GM10266 (cell line): ENCODE measurements at regions not wholly inside any gene's neighbourhood (a gene's known extent, or its start where the extent isn't known, plus 50 kb on each side); places are given as distances from the start of the nearest gene placed in this dataset.

Source experiments
- DNase-seq: peaks from one replicate; pipeline ENCODE4 v3.0.0; 2012; ENCODE audit errors: extremely low spot score
- TF ChIP-seq, protein P1 (sequence below): IDR thresholded peaks from 2 replicates; pipeline ENCODE4 v1.5.1; 2012; ENCODE audit warnings: mild to moderate bottlenecking, low read depth; ENCODE audit not compliant: control insufficient read depth, insufficient read depth; ENCODE audit errors: missing control alignments

DNA sequence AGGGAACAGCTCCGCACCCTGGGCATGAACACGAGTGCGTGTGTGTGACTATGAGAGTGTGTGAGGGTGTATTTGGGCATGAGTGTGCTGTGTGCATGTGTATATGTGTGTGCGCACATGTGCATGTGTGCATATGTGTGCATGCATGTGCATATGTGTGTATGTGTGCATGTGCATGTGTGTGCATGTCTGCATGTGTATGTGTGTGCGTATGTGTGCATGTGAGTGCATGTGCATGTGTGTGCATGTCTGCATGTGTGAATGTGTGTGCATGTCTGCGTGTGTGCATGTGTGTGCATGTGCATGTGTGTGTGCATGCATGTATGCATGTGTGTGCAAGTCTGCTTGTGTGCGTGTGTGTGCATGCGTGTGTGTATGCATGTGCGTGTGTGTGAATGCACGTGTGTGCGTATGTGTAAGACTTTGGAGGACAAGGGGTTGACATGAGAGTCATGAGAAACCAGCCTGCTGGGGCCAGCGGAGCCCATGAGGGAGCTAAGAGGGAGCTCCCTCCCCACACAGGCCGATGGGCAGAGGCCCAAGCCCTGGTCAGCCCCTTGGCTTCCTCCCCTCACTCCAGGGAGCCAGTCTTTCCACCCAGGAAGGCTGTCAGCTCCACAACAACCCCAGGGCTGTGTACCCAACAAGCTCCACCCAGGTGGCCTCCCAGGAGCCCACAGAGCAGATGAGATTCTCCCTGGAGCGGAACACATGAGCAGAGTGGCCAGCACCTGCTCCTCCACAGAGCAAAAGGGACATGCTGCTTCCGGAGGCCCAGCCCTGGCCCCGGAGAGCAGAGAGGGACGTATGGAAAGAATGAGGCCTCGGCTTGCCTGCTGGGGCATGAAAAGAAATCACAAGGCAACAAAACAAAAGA lies 142.5 kb upstream of the PPP2R2D start:
- TF ChIP-seq, protein P1, sequence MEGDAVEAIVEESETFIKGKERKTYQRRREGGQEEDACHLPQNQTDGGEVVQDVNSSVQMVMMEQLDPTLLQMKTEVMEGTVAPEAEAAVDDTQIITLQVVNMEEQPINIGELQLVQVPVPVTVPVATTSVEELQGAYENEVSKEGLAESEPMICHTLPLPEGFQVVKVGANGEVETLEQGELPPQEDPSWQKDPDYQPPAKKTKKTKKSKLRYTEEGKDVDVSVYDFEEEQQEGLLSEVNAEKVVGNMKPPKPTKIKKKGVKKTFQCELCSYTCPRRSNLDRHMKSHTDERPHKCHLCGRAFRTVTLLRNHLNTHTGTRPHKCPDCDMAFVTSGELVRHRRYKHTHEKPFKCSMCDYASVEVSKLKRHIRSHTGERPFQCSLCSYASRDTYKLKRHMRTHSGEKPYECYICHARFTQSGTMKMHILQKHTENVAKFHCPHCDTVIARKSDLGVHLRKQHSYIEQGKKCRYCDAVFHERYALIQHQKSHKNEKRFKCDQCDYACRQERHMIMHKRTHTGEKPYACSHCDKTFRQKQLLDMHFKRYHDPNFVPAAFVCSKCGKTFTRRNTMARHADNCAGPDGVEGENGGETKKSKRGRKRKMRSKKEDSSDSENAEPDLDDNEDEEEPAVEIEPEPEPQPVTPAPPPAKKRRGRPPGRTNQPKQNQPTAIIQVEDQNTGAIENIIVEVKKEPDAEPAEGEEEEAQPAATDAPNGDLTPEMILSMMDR, result no peak
- DNase-seq, result no peak

GRCh38 chr10:131758939-131759301 lies 141.9 kb upstream of the PPP2R2D start:
- TF ChIP-seq, protein P1, result no peak
- DNase-seq, result no peak

- no peak for DNase-seq
- TF ChIP-seq, protein P1, result no peak
Observed at GRCh38 chr10:131759347-131759746, 141.5 kb upstream of the PPP2R2D start.

DNA sequence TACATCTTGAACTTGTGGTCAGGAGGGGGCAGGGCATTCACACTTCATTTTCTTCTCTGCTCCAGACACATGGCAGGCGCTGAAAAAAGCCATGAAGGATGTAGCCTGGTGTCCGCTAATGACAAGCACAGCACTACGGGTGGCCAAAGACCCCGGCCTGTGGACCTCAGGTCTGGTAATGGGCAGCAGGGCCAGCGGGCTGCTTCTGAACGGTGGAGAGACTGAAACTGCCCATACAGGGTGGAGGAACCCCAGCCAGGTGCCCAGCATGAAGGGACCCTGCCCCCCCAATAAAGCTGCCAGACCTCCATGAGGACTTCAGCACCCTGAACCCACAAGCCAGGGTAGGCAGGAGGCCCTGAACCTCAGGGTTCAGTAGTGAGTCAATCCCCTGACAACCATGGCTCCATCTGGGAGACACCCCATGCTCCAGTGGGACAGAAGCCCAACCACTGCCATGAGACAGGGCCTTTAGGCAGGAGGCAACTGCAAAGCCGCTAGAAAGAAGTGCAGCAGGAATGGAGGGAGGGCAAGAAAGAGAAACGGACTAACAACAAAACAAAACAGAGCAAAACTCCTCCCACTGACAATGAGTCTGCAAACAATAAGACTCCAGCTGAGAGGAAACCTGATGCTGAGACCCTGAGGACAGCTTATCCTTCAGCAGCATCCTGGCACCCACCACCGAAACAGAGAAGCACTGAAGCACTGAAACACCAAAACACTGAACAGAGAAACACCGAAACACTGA lies 140.2 kb upstream of the PPP2R2D start:
- TF ChIP-seq, protein P1, result no peak
- DNase-seq, result no peak

GRCh38 chr10:131762789-131763696 lies 137.8 kb upstream of the PPP2R2D start:
- TF ChIP-seq, protein P1, result no peak
- no peak for DNase-seq

DNA sequence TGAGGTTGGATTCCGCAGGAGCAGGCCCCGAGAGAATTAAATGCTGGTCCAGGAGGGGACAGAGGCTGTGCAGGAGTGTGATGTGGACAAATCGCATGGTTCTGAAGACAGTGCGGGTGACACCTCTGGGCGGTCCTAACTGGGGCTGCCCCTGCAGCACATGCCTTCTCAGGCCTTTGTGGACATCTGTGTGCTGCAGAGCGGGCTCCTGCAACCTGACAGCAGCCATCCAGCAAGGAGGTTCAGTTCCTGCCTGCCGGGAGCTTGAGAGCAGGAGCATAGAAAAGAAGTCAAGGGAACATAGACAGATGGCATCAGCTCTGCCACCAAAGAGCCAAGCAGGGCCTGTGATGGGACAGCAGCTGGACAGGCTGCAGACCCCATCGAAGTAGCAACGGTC lies 135.9 kb upstream of the PPP2R2D start:
- no peak for DNase-seq
- TF ChIP-seq, protein P1, result no peak
